GM18511 (cell line): ENCODE measurements at regions not wholly inside any gene's neighbourhood (a gene's known extent, or its start where the extent isn't known, plus 50 kb on each side); places are given as distances from the start of the nearest gene placed in this dataset.
"Not testable (repeated sequence)": the region's sequence is repeated elsewhere in the genome, so short reads cannot be mapped to it uniquely, and the experiment has no call there.

Experiments
- ATAC-seq: cut with Tn5 transposase; IDR thresholded peaks from one replicate; pipeline ENCODE4 v1.9.1; 2021; ENCODE audit warnings: mild to moderate bottlenecking, moderate library complexity; ENCODE audit not compliant: unreplicated experiment

GRCh38 chr19:28545397-28545796 is 667.6 kb downstream of the UQCRFS1 start:
- ATAC-seq: not testable (repeated sequence)

- ATAC-seq: no peak
These were observed 668.3 kb downstream of the UQCRFS1 start for GRCh38 chr19:28544451-28545261.

- no peak for ATAC-seq
These were observed 669.6 kb downstream of the UQCRFS1 start for GRCh38 chr19:28543244-28543776.

GRCh38 chr19:28542394-28543243 is 670.3 kb downstream of the UQCRFS1 start:
- no peak for ATAC-seq

GRCh38 chr19:28541602-28542393 is 671.2 kb downstream of the UQCRFS1 start:
- ATAC-seq: no peak

GRCh38 chr19:28541029-28541428 is 671.9 kb downstream of the UQCRFS1 start:
- ATAC-seq: no peak

GRCh38 chr19:28540385-28540784 is 672.6 kb downstream of the UQCRFS1 start:
- not testable (repeated sequence) for ATAC-seq

- ATAC-seq: no peak
These were observed 673.2 kb downstream of the UQCRFS1 start for GRCh38 chr19:28539759-28540158.

GRCh38 chr19:28538579-28538978 is 674.4 kb downstream of the UQCRFS1 start:
- ATAC-seq: not testable (repeated sequence)

GRCh38 chr19:28537896-28538295 is 675.1 kb downstream of the UQCRFS1 start:
- ATAC-seq: no peak

- no peak for ATAC-seq
These were observed 675.9 kb downstream of the UQCRFS1 start for GRCh38 chr19:28537079-28537478.

GRCh38 chr19:28535352-28535775 is 677.6 kb downstream of the UQCRFS1 start:
- ATAC-seq: no peak

- ATAC-seq: no peak
These were observed 678.1 kb downstream of the UQCRFS1 start for GRCh38 chr19:28534766-28535351.

- no peak for ATAC-seq
These were observed 680.1 kb downstream of the UQCRFS1 start for GRCh38 chr19:28532765-28533341.

- ATAC-seq: no peak
These were observed 681.0 kb downstream of the UQCRFS1 start for GRCh38 chr19:28531979-28532378.

- no peak for ATAC-seq
These were observed 682.4 kb downstream of the UQCRFS1 start for GRCh38 chr19:28530406-28531035.

- no peak for ATAC-seq
These were observed 686.9 kb downstream of the UQCRFS1 start for GRCh38 chr19:28526038-28526437.

- ATAC-seq: no peak
These were observed 689.3 kb downstream of the UQCRFS1 start for GRCh38 chr19:28523619-28524018.

- ATAC-seq: no peak
These were observed 690.4 kb downstream of the UQCRFS1 start for GRCh38 chr19:28522545-28522922.
